HG03045 (cell line): ENCODE measurements at regions not wholly inside any gene's neighbourhood (a gene's known extent, or its start where the extent isn't known, plus 50 kb on each side); places are given as distances from the start of the nearest gene placed in this dataset.
"Not testable (repeated sequence)": the region's sequence is repeated elsewhere in the genome, so short reads cannot be mapped to it uniquely, and the experiment has no call there.

Source experiments
- ATAC-seq: cut with Tn5 transposase; IDR thresholded peaks from one replicate; pipeline ENCODE4 v1.9.1; 2021; ENCODE audit warnings: mild to moderate bottlenecking, moderate library complexity; ENCODE audit not compliant: unreplicated experiment

DNA sequence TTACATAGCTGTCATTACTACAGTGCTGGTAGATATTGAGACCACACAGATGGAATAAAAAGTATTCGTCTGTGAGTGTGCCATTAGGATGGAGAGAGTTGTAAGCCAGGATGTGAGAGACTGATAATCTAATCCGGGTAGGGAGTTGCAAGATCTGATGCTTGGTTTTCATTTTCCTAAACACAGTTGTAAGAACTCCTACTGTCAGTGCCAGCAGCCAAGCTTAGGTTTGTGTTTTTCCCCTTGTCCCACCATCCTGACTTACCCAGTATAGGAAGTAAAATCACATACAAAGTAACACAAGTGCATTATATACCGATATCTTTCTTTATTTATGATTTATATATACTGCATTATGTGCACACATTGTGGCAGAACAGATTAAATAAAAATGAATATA lies 726.4 kb upstream of the PCDH20 start:
- no peak for ATAC-seq

DNA sequence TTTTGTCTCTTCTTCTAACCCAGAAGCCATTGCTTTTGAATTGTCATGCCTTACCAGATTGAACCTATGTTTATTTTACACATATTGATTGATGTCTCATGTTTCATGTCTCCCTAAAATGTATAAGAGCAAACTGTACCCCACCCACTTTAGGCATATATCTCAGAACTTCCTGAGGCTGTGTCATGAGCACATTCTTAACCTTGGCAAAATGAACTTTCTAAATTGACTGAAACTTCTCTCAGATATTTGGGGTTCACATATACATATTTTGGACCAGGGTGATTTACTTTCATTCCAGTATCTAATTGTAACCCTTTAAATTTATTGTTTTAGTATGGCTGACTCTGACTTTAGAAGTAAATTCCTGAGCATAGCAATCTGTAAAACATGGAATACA lies 723.9 kb upstream of the PCDH20 start:
- no peak for ATAC-seq

DNA sequence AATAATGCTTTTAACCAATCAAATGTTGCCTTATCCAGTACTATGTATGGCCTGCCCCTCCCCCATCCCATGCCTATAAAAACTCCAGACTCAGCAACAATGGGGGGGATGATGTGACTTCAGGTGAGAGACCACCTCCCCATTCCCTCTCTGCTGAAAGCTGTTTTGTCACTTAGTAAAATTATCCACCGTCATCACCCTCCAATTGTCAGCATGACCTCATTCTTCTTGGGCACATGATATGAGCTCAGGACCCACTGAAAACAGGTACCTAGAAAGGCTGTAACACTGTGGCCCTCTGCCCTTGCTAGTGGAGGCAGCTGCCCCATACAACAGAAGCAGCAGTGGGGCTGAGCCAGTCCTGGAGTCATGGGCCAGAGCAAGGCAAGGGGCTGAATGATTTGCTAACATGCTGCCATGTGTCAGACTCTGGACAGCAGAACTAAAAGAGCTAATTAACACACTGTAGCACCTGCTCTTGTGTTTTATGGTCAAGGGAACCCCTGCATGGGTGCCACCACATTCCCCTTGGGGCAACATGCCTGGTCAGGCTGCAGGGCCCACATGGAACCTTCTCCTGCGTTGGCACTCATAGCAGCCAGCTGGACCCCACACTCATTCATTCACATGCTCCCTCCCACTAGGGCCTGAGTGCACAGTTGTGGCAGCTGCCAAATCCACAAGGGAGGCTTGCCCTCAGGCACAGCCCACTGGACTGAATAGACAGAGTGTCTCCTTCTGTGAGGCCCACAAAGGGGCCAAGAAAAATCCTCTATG lies 722.2 kb upstream of the PCDH20 start:
- no peak for ATAC-seq

DNA sequence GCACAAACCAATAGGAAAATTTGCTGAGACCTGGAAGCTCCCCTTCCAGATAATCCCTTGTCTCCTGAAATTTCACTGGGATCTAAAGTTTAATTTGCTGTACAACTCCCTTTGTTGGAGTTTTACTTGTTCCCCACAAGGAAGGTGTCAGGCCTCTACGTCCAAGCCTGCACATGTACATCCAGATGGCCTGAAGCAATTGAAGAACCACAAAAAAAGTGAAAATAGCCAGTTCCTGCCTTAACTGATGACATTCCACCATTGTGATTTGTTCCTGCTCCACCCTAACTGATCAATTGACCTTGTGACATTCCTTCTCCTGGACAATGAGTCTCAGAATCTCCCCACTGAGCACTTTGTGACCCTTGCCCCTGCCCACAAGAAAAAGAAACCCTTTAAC lies 716.0 kb upstream of the PCDH20 start:
- ATAC-seq: no peak

DNA sequence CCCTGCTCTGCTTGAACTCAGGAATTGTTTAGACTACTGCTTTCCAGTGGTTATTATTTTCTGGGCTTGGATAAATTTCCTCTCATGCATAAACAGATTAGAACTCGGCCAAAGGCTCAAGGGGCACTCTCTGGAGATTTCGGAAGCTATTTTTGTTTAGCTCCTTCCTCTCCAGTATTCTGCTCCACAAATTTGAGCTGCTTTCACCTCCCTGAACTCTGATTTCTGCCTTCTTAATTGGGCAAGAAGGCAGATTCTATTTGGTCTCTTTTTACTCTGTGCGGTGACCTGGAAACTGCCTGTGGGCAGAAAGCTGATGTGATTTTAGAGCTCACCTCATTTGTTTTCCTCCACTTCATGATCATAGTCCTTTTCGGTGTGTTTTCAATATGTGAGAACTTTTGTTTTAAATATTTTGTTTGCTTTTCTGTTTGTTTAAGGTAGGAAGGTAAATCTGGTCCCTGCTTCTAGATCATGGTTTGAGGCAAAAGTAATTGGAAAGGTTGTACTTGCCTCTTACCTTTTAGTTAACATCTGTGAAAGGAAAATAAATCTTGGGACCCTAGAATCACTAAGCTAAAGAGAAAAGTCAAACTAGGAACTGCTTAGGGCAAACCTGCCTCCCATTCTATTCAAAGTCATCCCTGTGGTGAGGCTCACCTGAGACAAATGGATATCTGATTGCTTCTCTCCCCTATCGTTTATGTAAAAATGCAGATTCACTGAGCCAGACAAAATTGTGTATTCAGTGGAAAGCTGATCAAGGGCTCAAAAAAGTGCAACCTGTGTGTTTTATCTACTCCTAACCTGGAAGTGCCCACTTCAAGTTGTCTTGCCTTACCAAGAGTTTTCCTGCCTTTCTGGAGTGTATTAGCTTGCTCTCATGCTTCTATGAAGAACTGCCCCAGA lies 714.7 kb upstream of the PCDH20 start:
- ATAC-seq: no peak

DNA sequence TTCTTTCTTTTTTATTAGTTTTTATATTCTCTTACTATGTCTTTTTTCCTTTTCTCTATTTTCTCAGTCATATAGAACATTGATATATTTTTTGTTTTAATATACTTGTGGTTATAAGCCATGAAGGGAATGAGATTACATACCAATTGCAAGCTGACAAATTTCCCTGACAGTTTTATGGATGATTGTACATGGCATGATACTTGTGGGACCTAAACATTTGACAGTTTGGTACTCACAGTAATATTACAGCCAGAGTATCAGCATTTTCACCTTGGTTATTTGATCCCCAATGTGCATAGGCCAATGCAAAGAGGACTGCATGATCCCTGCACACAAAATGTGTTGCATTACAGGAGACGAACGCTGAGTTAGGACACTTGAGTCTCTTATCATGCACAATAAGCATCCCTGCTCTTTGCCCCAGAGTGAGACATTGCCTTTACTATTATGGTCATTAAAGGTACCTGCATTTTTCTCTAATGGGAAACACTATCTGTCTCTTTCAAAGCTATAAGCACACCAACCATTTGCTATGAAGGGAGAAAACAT lies 713.4 kb upstream of the PCDH20 start:
- ATAC-seq: no peak

DNA sequence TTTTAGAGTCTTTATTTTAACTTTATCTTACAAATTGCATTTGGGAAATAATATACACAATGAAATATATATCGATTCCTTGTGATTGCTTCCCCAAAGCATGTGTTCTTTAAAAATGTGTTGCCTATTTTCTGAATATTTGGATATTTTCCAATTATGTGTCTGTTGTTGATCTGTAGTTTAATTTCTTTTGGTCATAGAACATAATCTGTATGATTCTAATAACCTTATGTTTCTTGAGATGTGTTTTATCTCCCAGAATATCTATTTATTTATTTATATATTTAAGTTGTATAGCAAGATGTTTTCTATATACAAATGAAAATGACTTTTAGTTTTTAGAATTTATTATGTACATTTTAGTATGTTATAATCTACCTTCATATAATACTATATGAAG lies 710.8 kb upstream of the PCDH20 start:
- ATAC-seq: no peak

DNA sequence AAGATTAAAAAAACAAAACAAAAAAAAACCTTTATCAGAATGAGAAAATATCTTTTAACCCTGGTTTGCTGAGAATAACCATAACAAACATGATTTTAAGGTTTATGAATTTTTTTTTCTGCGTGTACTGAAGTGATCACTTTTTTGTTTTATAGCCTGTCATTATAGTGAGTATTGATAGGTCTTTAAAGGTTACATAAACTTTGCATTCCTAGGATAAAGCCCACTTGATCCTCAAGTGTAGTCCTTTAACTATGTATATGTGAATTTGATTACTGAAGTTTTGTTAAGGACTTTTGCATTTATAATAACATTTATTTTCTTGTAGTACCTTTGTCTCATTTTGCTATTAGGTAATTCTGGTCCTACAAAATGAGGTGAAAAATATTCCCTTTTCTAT lies 709.8 kb upstream of the PCDH20 start:
- ATAC-seq: no peak

DNA sequence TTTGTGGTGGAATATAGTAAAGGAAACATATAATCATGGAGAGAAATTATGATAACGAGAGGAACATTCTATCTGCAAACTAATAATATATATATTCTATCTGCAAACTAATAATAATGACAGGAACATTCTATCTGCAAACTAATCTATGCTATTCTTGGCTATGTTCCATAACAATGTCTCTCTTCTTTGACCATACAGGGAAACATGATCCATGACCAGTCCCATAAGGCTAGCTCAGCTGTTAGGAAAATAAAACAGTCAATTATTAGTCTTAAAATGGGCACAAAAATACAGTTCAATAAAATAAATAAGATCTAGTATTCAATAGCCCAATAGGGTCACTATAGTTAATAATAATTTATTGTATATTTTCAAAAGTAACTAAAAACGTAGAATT lies 707.8 kb upstream of the PCDH20 start:
- ATAC-seq: no peak

DNA sequence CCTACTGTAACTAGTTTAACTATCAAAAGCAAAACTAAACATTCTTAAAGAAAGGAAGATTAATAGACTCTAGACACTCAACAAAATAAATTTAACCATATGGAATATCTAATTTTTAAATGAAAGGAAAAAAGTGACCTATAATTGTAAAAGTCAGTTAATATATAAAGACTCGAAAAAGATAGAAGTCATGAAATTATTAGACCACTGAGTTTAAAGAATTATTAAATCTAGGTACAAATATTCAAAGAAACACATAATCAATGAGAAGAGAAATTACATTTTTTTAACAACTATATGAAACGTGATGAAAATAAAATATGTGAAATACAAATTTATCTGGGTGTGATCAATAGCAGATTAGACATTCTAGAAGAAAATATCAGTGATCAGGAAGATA lies 706.8 kb upstream of the PCDH20 start:
- no peak for ATAC-seq

DNA sequence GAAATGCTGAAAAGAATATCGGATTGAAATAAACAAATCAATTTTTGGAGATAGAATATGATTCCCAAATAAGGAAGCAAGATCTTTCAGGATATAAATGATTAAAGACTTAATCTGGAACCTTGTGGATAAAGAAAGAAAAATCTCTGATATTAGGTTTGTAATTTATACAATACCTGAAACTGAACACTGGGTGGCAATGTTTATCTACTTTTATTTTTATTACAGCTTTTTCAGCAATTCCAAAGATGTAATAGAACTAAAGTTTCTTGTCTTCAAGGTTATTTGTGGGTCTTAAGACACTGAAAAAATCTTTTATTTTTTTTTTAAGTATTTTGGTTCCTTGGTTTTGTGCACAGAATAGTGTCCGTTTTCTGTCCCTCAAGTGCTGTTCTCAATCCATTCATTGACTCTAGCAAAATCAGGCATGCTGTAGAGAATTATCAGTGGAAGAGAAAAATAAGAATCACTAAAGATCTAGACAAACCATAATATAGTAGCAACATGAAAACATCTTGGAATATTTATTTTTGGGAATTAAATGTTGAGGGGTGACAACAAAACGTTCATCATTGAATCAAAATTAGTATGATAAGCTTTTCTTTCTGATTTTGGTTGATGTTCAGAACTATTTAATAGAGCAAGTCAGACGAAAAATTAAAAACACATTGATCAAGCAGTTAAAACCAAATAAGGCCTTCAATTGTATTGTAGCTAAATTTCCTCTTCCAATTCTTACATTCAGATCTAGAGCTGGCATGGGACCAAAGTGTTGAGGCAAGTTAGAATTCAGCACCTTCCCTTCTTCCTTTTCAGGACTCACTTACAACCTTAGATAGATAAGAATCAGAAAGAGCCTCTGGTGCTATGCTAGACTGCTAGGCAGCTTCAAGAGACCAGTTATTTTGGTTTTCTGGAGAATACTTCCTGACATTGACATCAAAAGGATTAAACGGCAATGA lies 704.4 kb upstream of the PCDH20 start:
- no peak for ATAC-seq

DNA sequence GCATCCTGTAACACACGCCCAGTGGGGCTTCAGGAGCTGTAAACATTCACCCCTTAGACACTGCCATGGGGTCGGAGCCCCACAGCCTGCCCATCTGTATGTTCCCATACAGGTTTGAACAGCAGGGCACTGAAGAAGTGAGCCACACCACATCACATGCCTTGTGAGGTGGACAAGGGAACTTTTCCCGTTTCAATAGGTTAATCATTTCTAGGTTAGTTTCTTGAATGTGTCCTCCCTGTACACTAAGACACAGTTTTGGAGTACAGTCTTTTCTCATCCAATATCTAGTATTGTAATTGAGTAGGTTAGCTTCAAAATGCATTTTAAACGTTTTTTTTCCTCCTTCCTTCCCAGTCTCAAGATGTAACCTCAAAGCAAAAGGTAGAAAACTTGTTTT lies 700.2 kb upstream of the PCDH20 start:
- ATAC-seq: no peak

DNA sequence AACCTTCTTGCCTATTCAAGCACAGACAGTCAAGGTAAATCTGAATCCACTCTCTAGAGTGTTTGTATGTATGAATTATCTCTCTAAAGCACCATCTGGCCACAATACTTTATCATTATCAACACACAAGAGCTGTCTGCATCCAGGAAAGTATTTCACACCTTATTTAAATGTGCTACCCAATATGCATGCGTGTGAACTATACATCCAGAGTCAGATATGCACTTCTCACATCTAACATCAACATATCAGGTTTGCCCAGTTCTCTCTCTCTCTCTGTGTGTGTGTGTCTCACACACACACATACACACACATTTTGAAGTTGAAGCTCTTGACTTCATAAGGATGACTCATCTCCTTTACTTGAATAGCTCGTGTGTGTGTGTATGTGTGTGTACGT lies 697.5 kb upstream of the PCDH20 start:
- no peak for ATAC-seq

DNA sequence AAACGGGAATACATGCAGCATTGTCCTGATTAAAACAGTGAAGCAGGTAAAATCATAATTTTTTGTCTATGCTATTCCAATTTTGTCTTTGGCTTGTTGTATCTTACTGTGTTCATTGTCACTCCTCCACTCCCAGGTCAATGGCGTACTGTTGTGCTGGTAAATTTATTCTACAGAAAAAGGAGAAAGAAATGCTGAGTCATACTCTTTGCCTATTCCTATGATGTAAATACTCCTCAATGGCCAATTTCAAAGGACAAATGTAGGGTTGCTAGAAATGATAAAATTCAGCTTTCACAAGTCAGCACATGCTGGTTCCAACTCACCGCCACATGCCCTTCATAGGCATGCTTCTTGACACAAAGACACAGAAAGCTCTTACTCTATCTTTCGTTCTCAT lies 694.4 kb upstream of the PCDH20 start:
- ATAC-seq: no peak

DNA sequence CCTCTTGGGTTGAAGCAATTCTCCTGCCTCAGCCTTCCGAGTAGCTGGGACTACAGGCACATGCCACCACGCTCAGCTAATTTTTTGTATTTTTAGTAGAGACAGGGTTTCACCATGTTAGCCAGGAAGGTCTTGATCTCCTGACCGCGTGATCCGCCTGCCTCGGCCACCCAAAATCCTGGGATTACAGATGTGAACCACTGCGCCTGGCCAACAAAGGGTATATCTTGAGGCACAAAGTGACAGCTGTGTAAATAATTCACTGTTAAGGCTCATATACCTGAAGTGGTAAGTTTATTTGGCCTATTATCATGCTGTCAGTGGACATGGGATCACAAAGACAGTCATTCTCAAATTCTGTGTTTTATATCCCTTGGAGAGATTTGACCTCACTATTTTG lies 688.5 kb upstream of the PCDH20 start:
- ATAC-seq: not testable (repeated sequence)

DNA sequence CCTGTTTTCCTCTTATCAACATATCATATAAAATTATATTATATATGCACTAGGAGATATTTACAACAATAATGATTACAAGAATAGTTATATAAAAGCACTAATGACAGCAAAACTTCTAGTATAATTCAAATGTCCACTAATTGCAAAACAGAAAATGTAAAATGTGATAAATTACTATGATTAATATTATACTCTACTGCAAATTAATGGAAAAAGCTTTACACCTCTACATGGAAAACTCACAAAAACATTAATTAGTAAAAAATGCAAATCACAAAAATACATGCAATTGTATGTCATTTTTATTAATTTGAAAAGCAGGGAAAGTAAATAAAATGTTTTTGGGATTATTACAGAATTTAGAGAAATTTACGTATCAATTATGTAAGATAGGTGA lies 681.0 kb upstream of the PCDH20 start:
- ATAC-seq: no peak

DNA sequence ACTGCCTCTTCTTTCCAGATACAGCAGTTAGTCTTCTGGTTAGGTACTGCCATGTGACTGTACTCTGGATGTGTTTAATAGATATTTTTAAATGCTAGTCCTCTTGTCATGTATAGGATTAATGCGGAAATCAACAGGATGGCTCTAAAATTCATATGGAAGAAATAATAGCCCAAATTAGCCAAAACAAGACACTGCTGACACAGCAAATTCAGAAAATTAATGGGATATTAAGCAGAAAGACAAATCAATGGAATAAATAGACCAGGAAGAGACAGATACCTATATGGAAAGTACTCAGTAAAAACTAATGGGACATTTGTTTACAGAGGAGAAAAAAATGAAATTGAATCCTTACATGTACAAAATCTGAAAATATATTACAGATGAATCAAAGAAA lies 679.3 kb upstream of the PCDH20 start:
- ATAC-seq: no peak

DNA sequence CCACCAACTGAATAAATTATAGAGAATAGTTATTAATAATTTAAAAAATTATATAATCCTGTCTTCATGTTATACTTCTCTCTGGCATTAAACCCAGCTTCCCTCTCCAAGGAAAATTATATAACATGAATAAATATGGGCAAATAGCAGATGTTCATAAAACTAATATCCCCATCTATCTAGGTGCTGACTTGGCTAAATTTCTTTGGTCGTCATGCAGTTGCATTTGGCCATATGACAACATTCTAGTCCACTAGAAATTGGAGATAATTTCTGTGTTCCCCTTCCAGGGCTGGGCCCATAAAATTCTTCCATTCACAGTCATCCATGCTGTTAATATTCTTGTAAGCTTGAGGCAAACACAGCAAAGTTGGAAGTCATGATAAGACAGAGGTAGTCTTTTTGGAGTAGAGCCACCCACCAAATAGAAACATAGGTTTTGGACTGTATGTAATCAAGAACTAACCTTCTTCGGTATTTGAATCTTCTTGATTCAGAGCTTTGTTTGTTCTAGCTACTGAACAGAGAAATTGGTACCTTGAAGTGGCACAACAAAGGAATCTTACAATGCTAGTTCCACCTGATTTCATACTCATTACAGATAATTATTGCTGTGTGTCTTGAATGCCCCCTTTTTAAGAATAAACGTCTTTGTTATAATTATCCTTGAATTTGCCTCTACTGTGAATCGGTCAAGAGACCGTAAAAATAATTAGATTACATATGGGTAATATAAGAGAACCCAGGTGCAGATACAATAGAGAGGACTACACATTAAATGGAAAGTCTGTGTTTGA lies 678.5 kb upstream of the PCDH20 start:
- ATAC-seq: no peak

DNA sequence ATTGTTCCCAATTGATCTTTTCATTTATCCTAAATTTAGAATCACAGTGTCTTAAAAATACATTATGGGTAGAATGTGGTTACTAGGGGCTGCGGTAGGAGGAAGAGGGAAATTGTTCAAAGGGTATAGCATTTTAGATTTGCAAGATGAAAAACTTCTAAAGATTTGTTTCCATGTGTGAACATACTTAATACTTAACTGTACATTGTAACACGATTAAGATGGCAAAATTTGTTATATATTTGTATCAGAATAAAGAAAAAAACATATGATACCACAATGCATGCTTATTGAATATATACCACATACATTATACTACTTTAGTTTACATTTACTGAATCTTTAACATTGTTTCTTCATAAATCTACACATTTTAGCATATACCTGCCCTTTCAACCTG lies 677.3 kb upstream of the PCDH20 start:
- no peak for ATAC-seq

DNA sequence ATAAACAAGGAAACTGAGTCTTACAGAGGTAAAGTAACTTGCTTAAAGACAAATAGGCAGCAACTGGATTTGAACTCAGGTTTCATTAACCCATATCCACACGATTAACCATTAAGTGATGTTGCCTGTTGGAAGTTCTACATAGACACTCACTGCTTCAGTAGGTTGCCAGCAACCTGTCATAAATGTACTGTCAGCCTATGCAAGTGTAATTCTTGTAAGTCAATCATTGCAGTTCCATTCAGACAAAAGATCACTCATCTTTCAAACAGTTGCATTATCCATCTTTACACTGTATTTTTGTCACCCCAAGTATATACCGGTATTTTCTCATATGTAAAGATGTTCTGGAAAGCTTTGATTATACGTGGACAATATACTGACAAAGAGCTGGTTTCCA lies 676.9 kb upstream of the PCDH20 start:
- no peak for ATAC-seq
